Panc1 (cell line): ENCODE measurements at regions not wholly inside any gene's neighbourhood (a gene's known extent, or its start where the extent isn't known, plus 50 kb on each side); places are given as distances from the start of the nearest gene placed in this dataset.

Experiments
- CTCF ChIP-seq: fragments of 450-650 bp; IDR thresholded peaks from 2 replicates; pipeline ENCODE4 v1.5.1; 2017; ENCODE audit warnings: mild to moderate bottlenecking
- REST ChIP-seq, 2 experiments: IDR thresholded peaks; 2 replicates each; pipeline ENCODE4 v1.6.1; 2011 to 2012; ENCODE audit warnings: low read depth in 2 of 2, control low read depth in 1 of 2, low read length in 1 of 2, mild to moderate bottlenecking in 1 of 2, moderate library complexity in 1 of 2; ENCODE audit not compliant: insufficient read depth in 1 of 2

GRCh38 chr11:23555085-23555484 lies 694.8 kb upstream of the CCDC179 start:
- TF ChIP-seq CTCF = no peak
- no peak for TF ChIP-seq REST (IDR thresholded peaks at IDR 0.05; ENCODE audit: insufficient read depth in 1 of 2, low read depth in 2 of 2, low read length in 1 of 2)
